Gastrocnemius medialis (tissue), 4 donors: ENCODE measurements at regions not wholly inside any gene's neighbourhood (a gene's known extent, or its start where the extent isn't known, plus 50 kb on each side); places are given as distances from the start of the nearest gene placed in this dataset.

Source experiments
- ATAC-seq, 2 donors: fragments of 150-250 bp; one replicate each; pipeline ENCODE4 v1.9.1; 2016
- DNase-seq, 2 donors: peaks; one replicate each; pipeline ENCODE4 v3.0.0-alpha.2; 2019
- H3K27ac ChIP-seq, 4 donors: fragments of 200-600 bp; sonication (generic); 1 replicate in 1 of 4; 2 replicates in 3 of 4; pipeline ENCODE4 v1.5.1; 2016 to 2018; ENCODE audit warnings: mild to moderate bottlenecking in 2 of 4, moderate library complexity in 1 of 4
- H3K27me3 ChIP-seq, 3 donors: fragments of 200-600 bp; sonication (generic) in 2 of 3; 1 replicate in 1 of 3; 2 replicates in 2 of 3; pipeline versions ENCODE4 v1.5.1 to v1.6.0; 2016 to 2019; ENCODE audit warnings: mild to moderate bottlenecking in 1 of 3, moderate library complexity in 1 of 3
- H3K36me3 ChIP-seq, 2 donors: fragments of 200-600 bp; sonication (generic) in 1 of 2; one replicate each; pipeline ENCODE4 v1.5.1; 2017 to 2018
- H3K4me1 ChIP-seq, 2 donors: fragments of 200-600 bp; sonication (generic) in 1 of 2; one replicate each; pipeline ENCODE4 v1.5.1; 2016 to 2017; ENCODE audit warnings: mild to moderate bottlenecking in 2 of 2
- H3K4me3 ChIP-seq, 4 donors: fragments of 200-600 bp; sonication (generic) in 3 of 4; 1 replicate in 1 of 4; 2 replicates in 3 of 4; pipeline ENCODE4 v1.5.1; 2016 to 2019; ENCODE audit warnings: mild to moderate bottlenecking in 2 of 4
- H3K9me3 ChIP-seq, 3 donors: fragments of 200-600 bp; sonication (generic) in 2 of 3; 1 replicate in 1 of 3; 2 replicates in 2 of 3; pipeline ENCODE4 v1.5.1; 2016 to 2019
- CTCF ChIP-seq, 5 experiments: fragments of 450-650 bp in 3 of 5; fragments of 200-600 bp in 2 of 5; sonication (generic) in 2 of 5; IDR thresholded peaks in 4 of 5; conservative IDR thresholded peaks in 1 of 5; 1 replicate in 4 of 5; 2 replicates in 1 of 5; pipeline ENCODE4 v1.5.1; 2016 to 2019; ENCODE audit warnings: antibody characterized with exemption in 5 of 5, mild to moderate bottlenecking in 3 of 5, moderate library complexity in 3 of 5
- POLR2A ChIP-seq, 2 donors: fragments of 450-650 bp; IDR thresholded peaks; one replicate each; pipeline ENCODE4 v1.6.1; 2017; ENCODE audit warnings: antibody characterized with exemption in 2 of 2, mild to moderate bottlenecking in 2 of 2, moderate library complexity in 2 of 2
- in situ Hi-C, 4 donors: fragments of 200-750 bp; cut with MboI; loops; one replicate each; pipeline versions ENCODE4 v1.15.0 to v1.8.0; 2017; ENCODE audit warnings: low sequenced_read_pairs in 4 of 4
- intact Hi-C: fragments of 100-400 bp; cut with DNase I; formaldehyde crosslinking; loops from one replicate; pipeline ENCODE4 v1.15.1; 2023; ENCODE audit warnings: low total_unique reads

DNA sequence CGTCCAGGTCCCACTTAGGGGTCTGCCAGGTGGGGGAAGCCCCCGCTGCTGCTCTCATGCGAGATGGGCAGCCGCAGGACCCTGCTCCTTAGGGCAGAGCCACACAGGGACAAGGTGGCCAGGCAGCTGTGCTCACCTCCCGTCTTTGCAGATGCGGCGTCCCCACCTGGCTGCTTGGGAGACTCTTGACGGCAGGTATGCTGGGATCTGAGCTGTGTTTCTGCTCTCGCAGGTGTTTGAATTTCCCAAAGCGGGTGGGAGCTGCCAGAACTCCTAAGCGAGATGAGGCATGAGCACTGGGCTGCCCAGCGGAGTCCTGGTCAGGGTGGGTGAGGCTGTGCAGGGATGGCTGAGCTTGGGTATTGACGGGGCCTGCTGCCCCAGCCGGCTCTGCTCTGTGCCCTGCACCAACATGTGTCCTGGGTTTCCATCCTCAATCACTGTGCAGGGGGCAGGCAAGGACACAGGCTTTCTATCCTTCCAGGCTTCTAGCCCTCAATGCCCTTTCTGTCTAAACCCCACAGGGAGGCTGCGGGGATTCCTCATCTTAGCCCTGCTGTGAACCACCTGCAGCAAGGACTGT, 151.4 kb downstream of the ICE1 start:
- H3K9me3 ChIP-seq, result no peaks in the 10 kb centered on the region
- no peaks in the 10 kb centered on the region for H3K36me3 ChIP-seq
- in situ Hi-C loops, result no loop called here
- ATAC-seq, result no peak
- no peak overlapping the region for H3K4me3 ChIP-seq
- no peak for TF ChIP-seq CTCF (IDR thresholded peaks at IDR 0.05 in 4 of 5, conservative IDR thresholded peaks at IDR 0.05 in 1 of 5)
- no peak for TF ChIP-seq POLR2A (IDR thresholded peaks at IDR 0.05)
- no peaks in the 10 kb centered on the region for H3K27me3 ChIP-seq
- no peaks in the 10 kb centered on the region for H3K4me1 ChIP-seq
- H3K27ac ChIP-seq, result peak overlapping the region in 3 of 4 donors; percentile 37 to 64 (median 49)
- intact Hi-C loops, result no loop called here
- no peak for DNase-seq

DNA sequence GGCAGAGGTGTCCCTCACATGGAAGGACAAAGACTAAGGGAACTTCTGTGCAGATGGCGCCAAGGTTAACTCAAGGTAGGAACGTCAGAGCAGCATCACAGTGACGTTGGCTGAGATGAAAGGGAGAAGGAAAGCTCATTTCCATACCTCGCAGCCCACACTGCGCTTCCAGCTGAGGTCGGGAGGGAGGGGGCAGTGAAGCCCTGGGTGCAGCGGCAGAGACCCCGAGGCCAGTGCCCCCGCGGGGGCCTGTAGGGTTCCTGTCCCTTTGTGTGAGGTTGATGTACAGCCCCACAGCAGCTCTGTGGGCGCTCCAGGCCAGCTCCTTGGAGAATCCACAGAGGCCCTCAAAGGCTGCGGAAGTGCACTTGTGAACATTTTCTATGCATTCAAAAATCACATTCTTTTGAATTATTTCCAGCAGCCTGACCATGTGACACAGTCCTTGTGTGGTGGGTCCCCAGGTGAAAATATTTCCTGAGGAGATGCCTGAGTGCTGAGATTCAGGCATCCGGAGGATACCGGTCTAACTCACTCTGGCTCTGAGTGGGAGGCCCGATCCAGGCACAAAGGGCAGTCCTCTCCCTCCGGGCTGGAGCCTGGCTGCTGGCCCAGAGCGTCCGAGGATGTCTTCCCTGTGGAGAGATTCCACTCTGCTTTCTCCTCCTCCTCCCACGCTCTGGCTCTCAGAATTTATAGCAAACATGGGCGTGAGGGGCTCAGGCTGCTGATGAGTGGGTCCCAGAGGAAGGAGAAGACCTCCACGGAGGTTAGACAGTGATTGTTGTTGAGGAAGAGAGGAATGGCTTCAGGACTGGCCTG, 150.7 kb downstream of the ICE1 start:
- no peak overlapping the region for H3K4me3 ChIP-seq
- intact Hi-C loops, result no loop called here
- H3K27ac ChIP-seq, result peak overlapping the region; percentile 37 to 64 (median 56)
- ATAC-seq (peak in 1 of 2 donors; percentile 19), DNase-seq (no peak)
- no peaks in the 10 kb centered on the region for H3K4me1 ChIP-seq
- H3K9me3 ChIP-seq, result no peaks in the 10 kb centered on the region
- no peak for TF ChIP-seq CTCF (IDR thresholded peaks at IDR 0.05 in 4 of 5, conservative IDR thresholded peaks at IDR 0.05 in 1 of 5)
- TF ChIP-seq POLR2A (IDR thresholded peaks at IDR 0.05), result no peak
- H3K27me3 ChIP-seq, result no peaks in the 10 kb centered on the region
- no peaks in the 10 kb centered on the region for H3K36me3 ChIP-seq
- in situ Hi-C loops, result no loop called here

GRCh38 chr5:5572010-5572865, 149.8 kb downstream of the ICE1 start:
- TF ChIP-seq POLR2A (IDR thresholded peaks at IDR 0.05) (no peak), CTCF (IDR thresholded peaks at IDR 0.05 in 4 of 5, conservative IDR thresholded peaks at IDR 0.05 in 1 of 5) (no peak)
- Histone ChIP-seq H3K27ac (peak overlapping the region; percentile 37 to 64 (median 59)), H3K36me3 (no peaks in the 10 kb centered on the region), H3K4me1 (no peaks in the 10 kb centered on the region), H3K9me3 (no peaks in the 10 kb centered on the region), H3K27me3 (peaks cover 0 to 3% (median 0%) of the 10 kb centered on the region in 3 donors), H3K4me3 (peak overlapping the region in 1 of 4 donors; percentile 40)
- no peak for DNase-seq
- in situ Hi-C loops, result no loop called here
- intact Hi-C loops, result no loop called here
- peak in 1 of 2 donors; percentile 49 for ATAC-seq

- no peaks in the 10 kb centered on the region for H3K36me3 ChIP-seq
- no peaks in the 10 kb centered on the region for H3K9me3 ChIP-seq
- no peak overlapping the region for H3K4me3 ChIP-seq
- no peaks in the 10 kb centered on the region for H3K4me1 ChIP-seq
- no peak overlapping the region for H3K27ac ChIP-seq
- TF ChIP-seq CTCF (IDR thresholded peaks at IDR 0.05 in 4 of 5, conservative IDR thresholded peaks at IDR 0.05 in 1 of 5) (no peak), POLR2A (IDR thresholded peaks at IDR 0.05) (no peak)
- ATAC-seq (no peak), DNase-seq (no peak)
- peaks cover 0 to 3% (median 0%) of the 10 kb centered on the region in 3 donors for H3K27me3 ChIP-seq
- intact Hi-C loops, result no loop called here
- in situ Hi-C loops, result no loop called here
These were observed 148.2 kb downstream of the ICE1 start for GRCh38 chr5:5570646-5571045.
